IMR-90 (cell line): ENCODE measurements at regions not wholly inside any gene's neighbourhood (a gene's known extent, or its start where the extent isn't known, plus 50 kb on each side); places are given as distances from the start of the nearest gene placed in this dataset.

Experiments
- ATAC-seq: fragments of 200-7000 bp; cut with Tn5 transposase; 2 replicates; pipeline ENCODE4 v1.9.1; 2020; ENCODE audit warnings: low read depth, mild to moderate bottlenecking, moderate library complexity
- BruUV-seq: library from RNA; stranded (reverse); fragments of 400-500 nt; replicated peaks from 2 replicates; lab custom pipeline; 2021; lab: Mats Ljungman, UMichigan
- CTCF ChIA-PET: fragments of 300-600 bp; formaldehyde crosslinking; extraction: SDS; loops from one replicate; lab custom pipeline; 2021; ENCODE audit warnings: antibody characterized with exemption; lab: Yijun Ruan, JAX
- POLR2A ChIA-PET: fragments of 300-600 bp; sonication (Branson Sonifier 250); formaldehyde crosslinking; loops from one replicate; lab custom pipeline; 2022; ENCODE audit warnings: antibody characterized with exemption; ENCODE audit not compliant: unreplicated experiment; lab: Charles Lee
- DNase-seq: peaks from one replicate; pipeline ENCODE4 v3.0.0; 2013
- H2AFZ ChIP-seq: replicated peaks from 2 replicates; pipeline ENCODE3; 2013; ENCODE audit warnings: low read length, mild to moderate bottlenecking; ENCODE audit not compliant: poor library complexity
- H2AK5ac ChIP-seq: 2 replicates; pipeline ENCODE4 v1.6.1; 2013; ENCODE audit warnings: low read depth, low read length, inconsistent platforms
- H2AK9ac ChIP-seq: replicated peaks from 2 replicates; pipeline ENCODE3; 2013; ENCODE audit warnings: mild to moderate bottlenecking, low read depth, low read length, moderate library complexity; ENCODE audit not compliant: poor library complexity
- H2BK120ac ChIP-seq: 2 replicates; pipeline ENCODE4 v1.6.1; 2013; ENCODE audit warnings: low read depth, low read length, inconsistent platforms
- H2BK15ac ChIP-seq: 3 replicates; pipeline ENCODE4 v1.6.1; 2013; ENCODE audit warnings: low read depth, low read length, inconsistent platforms
- H2BK20ac ChIP-seq: 2 replicates; pipeline ENCODE4 v1.6.1; 2013; ENCODE audit warnings: low read depth, mild to moderate bottlenecking, inconsistent platforms, low read length, moderate library complexity
- H2BK5ac ChIP-seq: 2 replicates; pipeline ENCODE4 v1.6.1; 2013; ENCODE audit warnings: mild to moderate bottlenecking, low read depth, low read length, inconsistent platforms; ENCODE audit not compliant: poor library complexity, severe bottlenecking
- H3K14ac ChIP-seq: replicated peaks from 2 replicates; pipeline ENCODE4 v1.6.1; 2013; ENCODE audit warnings: low read depth, low read length, inconsistent platforms
- H3K18ac ChIP-seq: 2 replicates; pipeline ENCODE4 v1.6.1; 2013; ENCODE audit warnings: low read depth, low read length, control low read depth
- H3K23ac ChIP-seq: 2 replicates; pipeline ENCODE4 v1.6.1; 2013; ENCODE audit warnings: low read depth, low read length, inconsistent platforms
- H3K27ac ChIP-seq: 2 replicates; pipeline ENCODE4 v1.5.1; 2013; ENCODE audit warnings: mild to moderate bottlenecking, control low read depth, low read length; ENCODE audit not compliant: insufficient read depth
- H3K27me3 ChIP-seq: 2 replicates; pipeline ENCODE4 v1.6.1; 2013; ENCODE audit warnings: low read length; ENCODE audit not compliant: control insufficient read depth, insufficient read depth
- H3K36me3 ChIP-seq: 2 replicates; pipeline ENCODE4 v1.6.1; 2013; ENCODE audit warnings: low read length, mixed read lengths; ENCODE audit not compliant: control insufficient read depth, insufficient read depth
- H3K4ac ChIP-seq: 2 replicates; pipeline ENCODE4 v1.6.1; 2013; ENCODE audit warnings: low read depth, low read length, inconsistent platforms
- H3K4me1 ChIP-seq: 2 replicates; pipeline ENCODE4 v1.6.1; 2013; ENCODE audit warnings: low read length, mixed read lengths; ENCODE audit not compliant: control insufficient read depth, insufficient read depth
- H3K4me2 ChIP-seq: 2 replicates; pipeline ENCODE4 v1.6.1; 2013; ENCODE audit warnings: low read depth, mild to moderate bottlenecking, control low read depth, low read length, moderate library complexity
- H3K4me3 ChIP-seq: 2 replicates; pipeline ENCODE4 v1.5.1; 2013; ENCODE audit warnings: low read depth, mild to moderate bottlenecking, control low read depth, low read length, moderate library complexity; ENCODE audit not compliant: insufficient read depth
- H3K56ac ChIP-seq: 2 replicates; pipeline ENCODE4 v1.6.1; 2013; ENCODE audit warnings: low read length, inconsistent platforms; ENCODE audit not compliant: insufficient read depth; ENCODE audit errors: extremely low read depth
- H3K79me1 ChIP-seq, 2 experiments: 2 replicates each; pipeline ENCODE4 v1.6.1; 2013; ENCODE audit warnings: low read length in 2 of 2, inconsistent platforms in 1 of 2, low read depth in 1 of 2
- H3K9ac ChIP-seq: 2 replicates; pipeline ENCODE4 v1.6.1; 2013; ENCODE audit warnings: low read depth, low read length, control low read depth
- H3K9me1 ChIP-seq: 2 replicates; pipeline ENCODE4 v1.6.1; 2013; ENCODE audit warnings: low read length, inconsistent platforms; ENCODE audit not compliant: insufficient read depth
- H3K9me3 ChIP-seq: 2 replicates; pipeline ENCODE4 v1.6.1; 2013; ENCODE audit warnings: low read length; ENCODE audit not compliant: control insufficient read depth, insufficient read depth
- H4K20me1 ChIP-seq: 2 replicates; pipeline ENCODE4 v1.6.1; 2013; ENCODE audit warnings: low read length, inconsistent platforms; ENCODE audit not compliant: insufficient read depth
- H4K5ac ChIP-seq: 2 replicates; pipeline ENCODE4 v1.6.1; 2013; ENCODE audit warnings: mild to moderate bottlenecking, low read depth, low read length, control low read depth
- H4K8ac ChIP-seq, 2 experiments: 2 replicates each; pipeline ENCODE4 v1.6.1; 2013; ENCODE audit warnings: low read depth in 2 of 2, low read length in 2 of 2, control low read depth in 1 of 2, inconsistent platforms in 1 of 2
- H4K91ac ChIP-seq: 2 replicates; pipeline ENCODE4 v1.6.1; 2013; ENCODE audit warnings: low read depth, low read length, inconsistent platforms; ENCODE audit not compliant: insufficient read depth
- BHLHE40 ChIP-seq: fragments of 150-350 bp; IDR thresholded peaks from 2 replicates; pipeline ENCODE4 v1.6.1; 2016; ENCODE audit warnings: mild to moderate bottlenecking, low read depth, low read length
- CEBPB ChIP-seq: IDR thresholded peaks from 2 replicates; pipeline ENCODE4 v1.6.1; 2012; ENCODE audit warnings: low read depth, low read length, improper control_type of control experiment
- CHD1 ChIP-seq: IDR thresholded peaks from 2 replicates; pipeline ENCODE4 v1.6.1; 2012; ENCODE audit warnings: low read depth, low read length, improper control_type of control experiment
- FOS ChIP-seq: fragments of 150-350 bp; IDR thresholded peaks from 2 replicates; pipeline ENCODE4 v1.6.1; 2016; ENCODE audit warnings: low read depth, low read length
- MAFK ChIP-seq: IDR thresholded peaks from 2 replicates; pipeline ENCODE4 v1.6.1; 2012; ENCODE audit warnings: low read depth, low read length, improper control_type of control experiment
- MAZ ChIP-seq: IDR thresholded peaks from 2 replicates; pipeline ENCODE4 v1.6.1; 2012; ENCODE audit warnings: low read depth, mild to moderate bottlenecking, low read length, improper control_type of control experiment, moderate library complexity, borderline replicate concordance
- MXI1 ChIP-seq: IDR thresholded peaks from 2 replicates; pipeline ENCODE4 v1.6.1; 2012; ENCODE audit warnings: low read depth, mild to moderate bottlenecking, low read length, moderate library complexity, borderline replicate concordance
- NFE2L2 ChIP-seq: fragments of 150-350 bp; IDR thresholded peaks from 2 replicates; pipeline ENCODE4 v1.6.1; 2016; ENCODE audit warnings: low read depth, mild to moderate bottlenecking, low read length
- RAD21 ChIP-seq: IDR thresholded peaks from 2 replicates; pipeline ENCODE4 v1.6.1; 2012; ENCODE audit warnings: low read length, improper control_type of control experiment
- RCOR1 ChIP-seq: IDR thresholded peaks from 2 replicates; pipeline ENCODE4 v1.6.1; 2012; ENCODE audit warnings: mild to moderate bottlenecking, low read length, improper control_type of control experiment; ENCODE audit not compliant: insufficient replicate concordance
- RFX5 ChIP-seq: IDR thresholded peaks from 2 replicates; pipeline ENCODE4 v1.8.0; 2012; ENCODE audit warnings: low read depth, mild to moderate bottlenecking, low read length, moderate library complexity
- SMC3 ChIP-seq: fragments of 150-350 bp; IDR thresholded peaks from 2 replicates; pipeline ENCODE4 v1.6.1; 2016; ENCODE audit warnings: low read depth, mild to moderate bottlenecking, antibody characterized with exemption, low read length, moderate library complexity
- USF2 ChIP-seq: fragments of 150-350 bp; IDR thresholded peaks from 2 replicates; pipeline ENCODE4 v1.6.1; 2017; ENCODE audit warnings: mild to moderate bottlenecking, antibody characterized with exemption, low read length, low read depth
- dilution Hi-C: fragments of 300-500 bp; cut with HindIII; formaldehyde crosslinking; loops from one replicate; pipeline ENCODE4 v1.14.3; 2018; ENCODE audit warnings: low sequenced_read_pairs; ENCODE audit not compliant: unreplicated experiment
- in situ Hi-C: fragments of 300-500 bp; cut with MboI; formaldehyde crosslinking; loops from 3 replicates; pipeline ENCODE4 v1.14.3; 2019; ENCODE audit warnings: low sequenced_read_pairs, inconsistent platforms, mixed read lengths
- intact Hi-C: fragments of 100-400 bp; cut with micrococcal nuclease; formaldehyde crosslinking; loops from 2 replicates; pipeline ENCODE4 v1.10.0; 2022
- TF ChIP-seq, protein P1 (sequence below): conservative IDR thresholded peaks from 2 replicates; pipeline ENCODE4 v1.5.1; 2012; ENCODE audit warnings: mild to moderate bottlenecking, low read depth, low read length, improper control_type of control experiment
- TF ChIP-seq, protein P2 (sequence below): fragments of 150-350 bp; IDR thresholded peaks from 2 replicates; pipeline ENCODE4 v1.6.1; 2016; ENCODE audit warnings: low read depth, mild to moderate bottlenecking, low read length, moderate library complexity, borderline replicate concordance

DNA sequence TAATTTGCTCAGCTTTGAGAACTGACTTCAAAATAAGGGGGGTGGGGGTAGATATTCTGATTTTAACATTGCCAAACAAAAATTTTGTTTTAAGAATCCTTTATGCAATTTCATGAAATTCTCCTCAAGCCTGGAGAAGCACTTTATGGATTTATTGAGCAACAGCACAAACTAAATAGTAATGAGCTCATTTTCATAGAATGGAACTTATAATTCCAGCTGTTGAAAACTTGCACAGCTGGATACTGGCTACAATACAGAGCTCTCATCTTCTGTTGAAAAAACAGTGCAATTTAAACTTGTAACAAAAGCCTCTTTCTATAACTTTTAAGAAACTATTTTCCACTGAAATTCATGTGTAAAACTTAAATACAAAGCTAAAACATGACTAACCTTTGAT, 137.6 kb upstream of the FN1 start:
- no peak overlapping the region for H2BK20ac ChIP-seq
- H4K8ac ChIP-seq: no peak overlapping the region
- H4K20me1 ChIP-seq: no peaks in the 10 kb centered on the region
- ChIA-PET POLR2A (no interaction called here), CTCF (interaction anchor here (0.6 to 0.7 kb wide), 2 partner anchors 28 to 304 kb away, joined by 3 to 4 read pairs; no protein-coding TSS in a partner anchor)
- dilution Hi-C loops (no loop called here), in situ Hi-C loops (no loop called here), intact Hi-C loops (no loop called here)
- H2AK5ac ChIP-seq: no peak overlapping the region
- H4K5ac ChIP-seq: no peak overlapping the region
- no peak overlapping the region for H2AFZ ChIP-seq
- H3K9me3 ChIP-seq: no peaks in the 10 kb centered on the region
- ATAC-seq: no peak
- H3K27ac ChIP-seq: no peak overlapping the region
- H2BK5ac ChIP-seq: no peak overlapping the region
- DNase-seq: no peak
- no peak overlapping the region for H2BK120ac ChIP-seq
- TF ChIP-seq MAZ: no peak
- no peak for TF ChIP-seq BHLHE40
- TF ChIP-seq NFE2L2: no peak
- TF ChIP-seq CHD1: no peak
- TF ChIP-seq RFX5: no peak
- no peak for TF ChIP-seq MXI1
- no peak for TF ChIP-seq MAFK
- TF ChIP-seq, protein P1, sequence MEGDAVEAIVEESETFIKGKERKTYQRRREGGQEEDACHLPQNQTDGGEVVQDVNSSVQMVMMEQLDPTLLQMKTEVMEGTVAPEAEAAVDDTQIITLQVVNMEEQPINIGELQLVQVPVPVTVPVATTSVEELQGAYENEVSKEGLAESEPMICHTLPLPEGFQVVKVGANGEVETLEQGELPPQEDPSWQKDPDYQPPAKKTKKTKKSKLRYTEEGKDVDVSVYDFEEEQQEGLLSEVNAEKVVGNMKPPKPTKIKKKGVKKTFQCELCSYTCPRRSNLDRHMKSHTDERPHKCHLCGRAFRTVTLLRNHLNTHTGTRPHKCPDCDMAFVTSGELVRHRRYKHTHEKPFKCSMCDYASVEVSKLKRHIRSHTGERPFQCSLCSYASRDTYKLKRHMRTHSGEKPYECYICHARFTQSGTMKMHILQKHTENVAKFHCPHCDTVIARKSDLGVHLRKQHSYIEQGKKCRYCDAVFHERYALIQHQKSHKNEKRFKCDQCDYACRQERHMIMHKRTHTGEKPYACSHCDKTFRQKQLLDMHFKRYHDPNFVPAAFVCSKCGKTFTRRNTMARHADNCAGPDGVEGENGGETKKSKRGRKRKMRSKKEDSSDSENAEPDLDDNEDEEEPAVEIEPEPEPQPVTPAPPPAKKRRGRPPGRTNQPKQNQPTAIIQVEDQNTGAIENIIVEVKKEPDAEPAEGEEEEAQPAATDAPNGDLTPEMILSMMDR: no peak
- TF ChIP-seq FOS: no peak
- TF ChIP-seq SMC3: no peak
- no peak for TF ChIP-seq USF2
- no peak for TF ChIP-seq RCOR1
- TF ChIP-seq CEBPB: no peak
- TF ChIP-seq, protein P2, sequence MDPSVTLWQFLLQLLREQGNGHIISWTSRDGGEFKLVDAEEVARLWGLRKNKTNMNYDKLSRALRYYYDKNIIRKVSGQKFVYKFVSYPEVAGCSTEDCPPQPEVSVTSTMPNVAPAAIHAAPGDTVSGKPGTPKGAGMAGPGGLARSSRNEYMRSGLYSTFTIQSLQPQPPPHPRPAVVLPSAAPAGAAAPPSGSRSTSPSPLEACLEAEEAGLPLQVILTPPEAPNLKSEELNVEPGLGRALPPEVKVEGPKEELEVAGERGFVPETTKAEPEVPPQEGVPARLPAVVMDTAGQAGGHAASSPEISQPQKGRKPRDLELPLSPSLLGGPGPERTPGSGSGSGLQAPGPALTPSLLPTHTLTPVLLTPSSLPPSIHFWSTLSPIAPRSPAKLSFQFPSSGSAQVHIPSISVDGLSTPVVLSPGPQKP: no peak
- TF ChIP-seq RAD21: no peak
- H2BK15ac ChIP-seq: no peak overlapping the region
- H3K56ac ChIP-seq: no peak overlapping the region
- H3K9me1 ChIP-seq: no peaks in the 10 kb centered on the region
- no peak overlapping the region for H3K4ac ChIP-seq
- no peak overlapping the region for H3K4me2 ChIP-seq
- no peak overlapping the region for H4K91ac ChIP-seq
- no peaks in the 10 kb centered on the region; the same call in 1 of the 2 replicates for H3K4me1 ChIP-seq
- no peaks in the 10 kb centered on the region for H3K27me3 ChIP-seq
- no peak overlapping the region for H3K14ac ChIP-seq
- no peaks in the 10 kb centered on the region for H3K36me3 ChIP-seq
- no peak overlapping the region for H3K4me3 ChIP-seq
- no peak overlapping the region for H3K23ac ChIP-seq
- BruUV-seq: no TSS peak
- H3K79me1 ChIP-seq: no peaks in the 10 kb centered on the region; a peak in 1 of 4 replicates
- H3K9ac ChIP-seq: no peak overlapping the region
- H3K18ac ChIP-seq: no peak overlapping the region
- H2AK9ac ChIP-seq: no peak overlapping the region
